Activated CD4-positive, alpha-beta T cell treated with anti-CD3 and anti-CD28 coated beads, Interleukin-2, amount 50 U/mL, for 48 hours (primary cell): ENCODE measurements at regions not wholly inside any gene's neighbourhood (a gene's known extent, or its start where the extent isn't known, plus 50 kb on each side); places are given as distances from the start of the nearest gene placed in this dataset.

Experiments
- DNase-seq, 2 experiments: peaks; one replicate each; pipeline ENCODE4 v3.0.0-alpha.2; 2020

DNA sequence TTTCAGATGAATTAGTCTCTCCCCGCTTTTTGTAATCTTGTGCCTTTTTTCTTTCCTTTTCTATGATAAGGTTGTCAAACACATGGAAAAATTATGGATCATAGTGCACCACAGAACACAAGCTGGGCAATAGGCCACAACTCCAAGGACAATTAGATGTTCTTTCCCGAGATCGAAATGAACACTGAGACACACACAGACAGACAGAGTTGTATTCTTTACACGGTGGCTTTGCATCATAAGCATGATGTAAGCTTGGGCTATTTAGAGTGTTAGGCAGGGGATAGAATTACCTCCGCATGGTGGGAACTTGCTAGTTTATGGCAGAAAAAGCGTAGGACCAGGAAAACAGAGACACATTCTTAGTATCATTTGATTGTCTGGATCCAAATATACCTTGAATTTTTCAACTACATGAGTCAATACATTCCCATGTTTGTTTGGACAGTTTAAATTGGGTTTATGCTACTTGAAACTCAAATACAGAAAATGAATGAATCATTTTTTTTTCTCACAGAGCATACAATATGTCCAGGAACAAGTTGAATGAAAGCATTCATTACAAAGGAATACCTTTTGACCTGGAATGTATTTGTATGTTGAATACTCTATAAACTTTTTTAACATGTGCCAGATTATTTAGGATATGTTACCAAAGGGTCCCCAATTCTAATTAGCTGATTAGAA, 1611.5 kb upstream of the TMEFF2 start:
- no peak for DNase-seq

DNA sequence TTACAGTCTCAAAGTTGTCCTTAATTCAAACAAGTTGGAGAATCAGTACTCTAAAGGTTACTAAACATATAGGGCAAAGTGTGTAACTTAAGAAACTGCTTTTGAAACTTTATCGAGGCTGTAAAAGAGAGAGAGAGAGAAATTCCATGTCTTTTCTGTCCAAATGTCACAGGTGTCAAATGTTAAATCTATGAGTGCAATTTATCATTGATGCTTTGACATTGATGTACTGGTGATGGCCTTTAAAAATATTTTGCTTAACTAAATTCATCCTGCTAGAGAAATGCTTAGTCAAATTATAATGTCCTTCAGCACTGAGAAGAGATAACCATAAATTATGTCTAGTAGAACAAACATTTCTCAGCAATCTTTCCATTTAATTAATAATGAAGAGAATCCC, 1602.1 kb upstream of the TMEFF2 start:
- DNase-seq = no peak

DNA sequence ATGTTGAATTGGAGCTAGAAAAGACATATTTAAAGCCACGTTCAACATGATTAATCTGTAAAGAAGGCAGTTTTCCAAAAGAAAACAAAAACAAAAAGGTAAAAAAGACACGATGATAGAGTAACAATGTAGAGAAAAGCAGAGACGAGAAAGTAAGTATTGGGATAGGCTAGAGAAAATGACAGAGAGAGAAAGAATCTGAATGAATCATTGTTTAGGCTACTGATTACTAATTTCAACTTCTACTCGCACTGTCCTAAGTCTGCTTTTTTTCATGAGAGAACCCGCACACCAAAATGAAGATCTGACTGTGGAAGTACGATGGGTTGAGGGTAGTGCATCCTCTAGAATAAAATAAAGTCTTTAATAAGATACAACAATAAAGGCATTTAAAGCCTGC, 1599.2 kb upstream of the TMEFF2 start:
- no peak for DNase-seq

GRCh38 chr2:193783681-193784080, 1588.9 kb upstream of the TMEFF2 start:
- no peak for DNase-seq

- no peak for DNase-seq
These were observed 1583.6 kb upstream of the TMEFF2 start for GRCh38 chr2:193778293-193778692.

- DNase-seq = no peak
These were observed 1582.3 kb upstream of the TMEFF2 start for GRCh38 chr2:193776988-193777387.

DNA sequence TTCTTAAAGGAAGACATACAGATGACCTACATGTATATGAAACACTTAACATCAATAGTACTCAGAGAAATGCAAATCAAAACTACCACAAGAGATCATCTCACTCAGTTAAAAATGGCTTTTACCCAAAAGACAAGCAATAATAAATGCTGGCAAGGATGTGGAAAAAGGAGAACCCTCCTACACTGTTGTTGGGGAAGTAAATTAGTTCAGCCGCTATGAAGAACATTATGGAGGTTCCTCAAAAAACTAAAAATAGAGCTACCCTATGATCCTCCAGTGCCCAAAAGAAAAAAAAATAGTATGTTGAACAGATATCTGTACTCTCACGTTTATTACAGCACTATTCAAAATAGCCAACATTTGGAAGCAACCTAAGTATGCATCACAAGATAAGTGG, 1579.4 kb upstream of the TMEFF2 start:
- DNase-seq = no peak

DNA sequence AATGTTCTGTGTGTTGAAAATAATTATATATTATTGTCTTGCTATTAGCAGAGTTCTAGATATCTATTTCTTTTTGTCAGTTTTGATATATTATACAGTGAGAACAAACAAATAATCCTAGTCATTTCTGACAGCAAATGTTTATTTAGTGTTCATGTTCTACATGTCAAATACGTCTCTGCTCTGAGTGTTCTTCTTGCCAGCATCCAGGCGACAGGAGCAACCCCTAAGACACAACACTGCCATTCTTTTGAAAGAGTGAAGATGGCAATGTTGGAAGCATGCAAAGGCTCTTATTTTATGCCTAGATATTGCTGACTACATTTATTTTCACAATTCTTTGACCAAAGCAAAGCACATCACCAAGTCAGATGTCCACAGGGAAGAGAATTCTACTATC, 1556.6 kb upstream of the TMEFF2 start:
- DNase-seq = no peak

DNA sequence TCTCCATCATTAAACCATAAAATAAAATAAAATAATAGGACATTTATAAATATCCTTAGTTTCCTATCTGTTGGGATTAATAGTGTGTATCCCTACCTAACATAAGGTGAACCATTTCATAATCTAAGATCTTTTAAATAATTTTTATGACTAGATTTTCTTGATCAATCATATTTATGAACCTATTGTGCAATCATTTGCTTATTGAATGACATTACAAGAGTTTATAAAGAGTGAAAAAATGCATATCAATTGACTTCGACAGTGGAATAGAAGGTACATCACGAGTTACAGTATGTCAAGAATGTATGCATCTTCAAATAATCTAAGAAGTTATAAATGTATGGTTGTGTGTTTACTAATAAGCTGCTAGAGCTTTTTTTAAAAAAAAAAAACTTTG, 1554.8 kb upstream of the TMEFF2 start:
- DNase-seq = no peak

- no peak for DNase-seq
These were observed 1548.4 kb upstream of the TMEFF2 start for GRCh38 chr2:193743089-193743488.

DNA sequence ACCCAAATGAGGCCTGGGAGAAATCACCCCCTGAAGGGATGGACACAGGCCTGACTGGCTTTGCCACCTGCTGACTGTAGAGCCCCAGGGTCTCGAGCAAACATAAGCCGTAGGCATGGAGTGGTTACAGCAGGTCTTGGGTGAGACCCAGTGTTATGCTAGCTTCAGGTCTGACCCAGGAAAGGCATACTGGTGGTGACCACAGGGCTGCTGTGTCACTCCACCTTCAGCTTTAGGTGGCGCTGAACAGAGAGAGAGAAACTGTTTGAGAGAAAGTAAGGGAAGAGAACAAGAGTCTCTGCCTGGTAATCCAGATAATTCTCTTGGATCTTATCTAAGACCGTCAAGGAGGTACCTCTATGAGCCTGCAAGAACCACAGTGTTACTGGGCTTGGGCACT, 1544.2 kb upstream of the TMEFF2 start:
- no peak for DNase-seq

DNA sequence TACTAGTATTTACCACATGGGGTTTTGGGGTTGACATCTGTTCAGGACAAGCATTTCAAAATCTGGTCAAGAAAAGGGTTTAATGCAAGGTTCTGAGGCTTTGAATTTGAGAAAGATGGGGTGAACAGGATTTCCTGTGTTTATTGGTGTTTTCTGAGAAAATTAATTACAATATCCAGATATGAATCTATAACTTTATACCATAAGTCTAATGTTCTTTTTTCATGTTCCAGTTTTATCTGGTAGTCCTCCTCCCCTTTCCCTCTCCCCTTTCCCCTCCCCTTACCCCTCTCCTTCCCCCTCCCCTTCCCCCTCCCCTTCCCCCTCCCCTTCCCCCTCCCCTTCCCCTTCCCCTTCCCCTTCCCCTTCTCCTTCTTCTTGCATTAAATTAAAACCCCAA, 1518.2 kb upstream of the TMEFF2 start:
- DNase-seq = no peak

DNA sequence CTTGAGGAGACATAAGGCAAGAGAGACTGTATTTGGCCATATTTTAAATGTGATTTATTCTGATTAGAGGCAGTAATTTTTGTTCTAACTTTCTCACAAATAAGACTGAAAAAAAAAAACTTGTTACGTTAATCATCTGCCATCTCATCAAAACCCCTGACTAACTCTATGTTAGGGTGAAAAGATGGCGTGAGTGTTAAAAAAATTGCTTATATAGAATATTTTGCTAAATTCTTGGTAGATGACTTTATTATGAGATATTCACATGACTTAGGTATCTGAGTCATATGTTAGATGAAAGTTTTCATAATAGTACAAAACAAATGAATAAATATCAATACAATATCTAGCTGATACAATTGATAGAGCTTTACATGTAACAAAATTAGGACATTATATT, 1508.7 kb upstream of the TMEFF2 start:
- no peak for DNase-seq

DNA sequence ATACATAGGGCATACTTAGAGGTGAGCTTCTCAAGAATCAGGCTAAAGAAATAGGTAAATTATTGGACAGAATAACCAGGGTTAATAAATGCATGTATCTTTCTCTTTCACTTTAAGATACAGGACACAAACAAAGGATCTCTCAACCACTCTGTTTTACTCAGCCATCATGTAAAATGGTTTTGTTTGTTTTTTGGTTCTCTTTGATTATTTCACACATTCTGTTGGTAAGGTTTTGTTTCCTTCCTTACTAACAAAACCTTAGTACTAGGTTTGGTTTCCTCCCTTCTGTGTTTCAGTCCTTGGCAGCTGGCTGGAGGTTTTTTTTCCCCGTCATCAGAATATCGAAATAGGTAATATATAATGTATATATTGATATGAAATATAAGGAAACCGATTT, 1506.8 kb upstream of the TMEFF2 start:
- no peak for DNase-seq

GRCh38 chr2:193695367-193695766, 1500.6 kb upstream of the TMEFF2 start:
- no peak for DNase-seq

DNA sequence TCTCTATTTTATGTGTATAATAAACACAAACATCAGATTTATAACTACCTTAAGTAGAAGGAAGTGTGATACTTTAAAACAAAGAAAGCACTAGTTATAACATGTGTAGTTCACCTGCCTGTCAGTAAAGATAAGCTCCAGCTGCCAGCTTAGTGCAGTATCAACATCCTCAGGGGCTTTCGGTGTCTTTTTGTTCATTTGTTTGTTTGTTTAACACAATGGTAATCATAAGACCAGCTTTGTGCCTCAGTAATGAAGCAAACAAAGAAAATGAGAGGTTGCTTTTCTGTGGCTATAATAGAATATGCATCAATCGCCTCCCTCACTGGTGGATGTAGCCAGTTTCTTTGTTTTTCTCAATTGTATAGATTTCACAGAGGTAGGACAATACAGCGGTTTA, 1499.0 kb upstream of the TMEFF2 start:
- DNase-seq = no peak

DNA sequence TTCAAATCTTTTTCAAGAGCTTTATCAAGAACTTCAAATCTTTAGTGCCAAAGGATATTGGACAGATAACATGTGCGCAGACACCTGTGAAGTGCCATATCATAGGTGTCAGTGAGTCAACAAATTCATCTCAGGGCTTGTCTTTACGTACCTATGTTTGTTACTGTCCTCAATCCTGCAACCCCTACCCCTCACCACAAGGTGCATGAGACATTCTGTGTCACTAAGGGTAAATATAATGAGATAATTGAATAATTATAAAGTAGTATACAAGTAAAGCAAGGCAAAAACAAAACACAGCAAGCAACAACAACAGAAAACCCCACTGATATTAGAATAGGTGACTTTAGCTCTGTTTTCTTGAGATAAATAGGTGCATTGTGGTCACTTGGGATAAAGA, 1495.8 kb upstream of the TMEFF2 start:
- no peak for DNase-seq

DNA sequence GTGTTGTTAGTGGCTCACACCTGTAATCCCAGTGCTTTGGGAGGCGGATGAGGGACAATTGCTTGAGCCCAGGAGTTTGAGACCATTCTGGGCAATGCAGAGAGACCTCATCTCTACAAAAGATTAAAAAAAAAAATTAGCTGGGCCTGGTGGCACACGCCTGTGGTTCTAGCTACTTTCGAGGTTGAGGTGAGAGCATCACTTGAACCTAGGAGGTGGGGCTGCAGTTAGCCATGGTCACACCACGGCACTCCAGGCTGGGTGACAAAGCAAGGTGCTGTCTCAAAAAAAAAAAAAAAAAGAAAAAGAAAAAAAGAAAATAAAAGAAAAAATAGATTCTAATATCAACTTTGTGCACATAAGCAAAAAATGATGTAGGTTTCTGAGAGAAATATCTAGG, 1492.5 kb upstream of the TMEFF2 start:
- no peak for DNase-seq

GRCh38 chr2:193679847-193680246, 1485.1 kb upstream of the TMEFF2 start:
- DNase-seq = no peak

GRCh38 chr2:193670478-193670877, 1475.7 kb upstream of the TMEFF2 start:
- no peak for DNase-seq

- DNase-seq = no peak
These were observed 1474.0 kb upstream of the TMEFF2 start for GRCh38 chr2:193668557-193669323.

- DNase-seq = no peak
These were observed 1433.2 kb upstream of the TMEFF2 start for GRCh38 chr2:193627927-193628272.

GRCh38 chr2:193627187-193627926, 1432.6 kb upstream of the TMEFF2 start:
- no peak for DNase-seq

DNA sequence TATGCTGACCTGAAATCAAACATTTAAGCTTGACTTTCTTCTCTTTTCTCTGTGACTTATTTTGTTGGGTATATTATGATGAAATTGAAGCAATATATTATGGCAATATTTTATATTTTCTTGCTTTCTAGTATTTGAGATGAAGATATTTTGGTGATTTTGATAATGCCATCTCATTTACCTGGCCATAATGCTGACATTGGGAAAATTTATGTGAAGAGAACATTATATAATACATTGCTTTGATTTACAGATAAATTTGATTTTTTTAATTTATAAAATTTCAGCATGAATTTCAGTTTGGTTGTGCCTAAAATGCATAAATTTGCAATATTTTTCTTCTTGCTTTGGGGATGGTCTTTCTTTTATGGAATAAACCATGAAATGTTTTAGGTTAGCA, 1413.7 kb upstream of the TMEFF2 start:
- DNase-seq = no peak
